KMS-11 (cell line): ENCODE measurements at regions not wholly inside any gene's neighbourhood (a gene's known extent, or its start where the extent isn't known, plus 50 kb on each side); places are given as distances from the start of the nearest gene placed in this dataset.

Experiments
- H2AFZ ChIP-seq: fragments of 200-600 bp; sonication (generic); 2 replicates; pipeline ENCODE4 v1.6.1; 2016; ENCODE audit warnings: antibody characterized with exemption, mixed run types, low read depth
- H3K27ac ChIP-seq: fragments of 200-600 bp; sonication (generic); 2 replicates; pipeline ENCODE4 v1.6.1; 2016; ENCODE audit warnings: mild to moderate bottlenecking, mixed run types
- H3K27me3 ChIP-seq: fragments of 200-600 bp; sonication (generic); 2 replicates; pipeline ENCODE4 v1.6.1; 2017; ENCODE audit warnings: mild to moderate bottlenecking, low read depth, mixed run types, moderate library complexity; ENCODE audit not compliant: insufficient read depth
- H3K36me3 ChIP-seq: fragments of 200-600 bp; sonication (generic); 2 replicates; pipeline ENCODE4 v1.6.1; 2017; ENCODE audit warnings: mild to moderate bottlenecking, mixed run types; ENCODE audit not compliant: insufficient read depth
- H3K4me1 ChIP-seq: fragments of 200-600 bp; sonication (generic); 2 replicates; pipeline ENCODE4 v1.6.1; 2016; ENCODE audit warnings: mild to moderate bottlenecking, low read depth, mixed run types; ENCODE audit not compliant: poor library complexity, severe bottlenecking
- H3K4me2 ChIP-seq: fragments of 200-600 bp; sonication (generic); 2 replicates; pipeline ENCODE4 v1.7.0; 2016; ENCODE audit warnings: mild to moderate bottlenecking, mixed run types
- H3K4me3 ChIP-seq: fragments of 200-600 bp; sonication (generic); IDR thresholded peaks from 2 replicates; pipeline ENCODE4 v1.6.1; 2017; ENCODE audit warnings: low read depth, low read length, mixed read lengths; ENCODE audit not compliant: insufficient read depth
- H3K79me2 ChIP-seq: fragments of 200-600 bp; sonication (generic); 2 replicates; pipeline ENCODE4 v1.6.1; 2016; ENCODE audit warnings: low read depth, mixed run types; ENCODE audit not compliant: insufficient read depth
- H3K9ac ChIP-seq: fragments of 200-600 bp; sonication (generic); 2 replicates; pipeline ENCODE4 v1.6.1; 2016; ENCODE audit warnings: mild to moderate bottlenecking, mixed run types
- H4K20me1 ChIP-seq: fragments of 200-600 bp; sonication (generic); 2 replicates; pipeline ENCODE4 v1.6.1; 2016; ENCODE audit warnings: mild to moderate bottlenecking, mixed run types; ENCODE audit not compliant: insufficient read depth
- TF ChIP-seq, protein P1 (sequence below): fragments of 200-600 bp; sonication (generic); conservative IDR thresholded peaks from 2 replicates; pipeline ENCODE4 v1.6.1; 2017; ENCODE audit warnings: low read depth, mild to moderate bottlenecking, antibody characterized with exemption, low read length, moderate library complexity, mixed read lengths

DNA sequence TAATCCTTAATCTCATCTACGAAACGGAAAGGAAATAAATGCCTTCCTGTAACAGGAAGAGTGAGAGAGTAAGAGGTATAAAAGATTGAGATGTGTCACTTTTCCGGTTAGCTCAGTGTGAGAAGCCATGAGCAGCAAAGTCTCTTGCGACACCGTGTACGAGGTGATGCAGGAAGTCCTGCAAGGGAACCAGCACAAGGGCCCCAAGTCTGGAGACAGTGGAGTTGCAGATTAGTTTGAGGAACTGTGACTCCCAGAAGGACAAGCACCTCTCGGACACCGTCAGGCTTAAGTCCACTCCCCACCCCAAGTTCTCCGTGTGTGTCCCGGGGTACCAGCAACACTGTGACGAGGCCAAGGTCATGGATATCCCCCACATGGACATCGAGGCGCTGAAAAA lies 592.3 kb upstream of the ADGRL2 start:
- Histone ChIP-seq H4K20me1 (no peaks in the 10 kb centered on the region), H3K79me2 (no peaks in the 10 kb centered on the region), H3K4me1 (no peaks in the 10 kb centered on the region), H3K4me2 (no peak overlapping the region), H3K27me3 (no peaks in the 10 kb centered on the region), H2AFZ (no peak overlapping the region), H3K36me3 (no peaks in the 10 kb centered on the region), H3K27ac (no peak overlapping the region), H3K4me3 (no peak overlapping the region), H3K9ac (no peak overlapping the region)
- TF ChIP-seq, protein P1, sequence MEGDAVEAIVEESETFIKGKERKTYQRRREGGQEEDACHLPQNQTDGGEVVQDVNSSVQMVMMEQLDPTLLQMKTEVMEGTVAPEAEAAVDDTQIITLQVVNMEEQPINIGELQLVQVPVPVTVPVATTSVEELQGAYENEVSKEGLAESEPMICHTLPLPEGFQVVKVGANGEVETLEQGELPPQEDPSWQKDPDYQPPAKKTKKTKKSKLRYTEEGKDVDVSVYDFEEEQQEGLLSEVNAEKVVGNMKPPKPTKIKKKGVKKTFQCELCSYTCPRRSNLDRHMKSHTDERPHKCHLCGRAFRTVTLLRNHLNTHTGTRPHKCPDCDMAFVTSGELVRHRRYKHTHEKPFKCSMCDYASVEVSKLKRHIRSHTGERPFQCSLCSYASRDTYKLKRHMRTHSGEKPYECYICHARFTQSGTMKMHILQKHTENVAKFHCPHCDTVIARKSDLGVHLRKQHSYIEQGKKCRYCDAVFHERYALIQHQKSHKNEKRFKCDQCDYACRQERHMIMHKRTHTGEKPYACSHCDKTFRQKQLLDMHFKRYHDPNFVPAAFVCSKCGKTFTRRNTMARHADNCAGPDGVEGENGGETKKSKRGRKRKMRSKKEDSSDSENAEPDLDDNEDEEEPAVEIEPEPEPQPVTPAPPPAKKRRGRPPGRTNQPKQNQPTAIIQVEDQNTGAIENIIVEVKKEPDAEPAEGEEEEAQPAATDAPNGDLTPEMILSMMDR = no peak

DNA sequence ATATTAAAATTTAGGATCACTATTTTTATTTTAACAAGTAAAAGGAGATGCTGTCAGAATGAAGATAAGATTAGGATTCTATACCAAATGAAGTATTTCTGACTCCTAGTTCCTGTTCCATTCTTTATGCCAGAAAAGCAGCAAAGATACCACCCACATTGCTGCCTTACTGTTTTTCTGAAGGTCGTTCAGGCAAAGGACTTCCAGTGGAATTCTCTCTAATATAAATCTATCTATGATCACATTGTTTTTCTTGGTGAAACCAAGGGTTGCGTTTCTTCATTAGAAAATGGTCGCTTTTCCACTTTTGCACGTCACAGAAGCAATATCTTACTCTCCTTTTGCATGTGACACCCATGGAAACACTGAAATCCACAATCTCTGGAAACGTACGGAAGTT lies 594.8 kb upstream of the ADGRL2 start:
- H4K20me1 ChIP-seq = no peaks in the 10 kb centered on the region
- no peak overlapping the region for H2AFZ ChIP-seq
- no peak overlapping the region for H3K4me2 ChIP-seq
- H3K27me3 ChIP-seq = no peaks in the 10 kb centered on the region
- H3K27ac ChIP-seq = no peak overlapping the region
- TF ChIP-seq, protein P1 = no peak
- no peak overlapping the region for H3K4me3 ChIP-seq
- no peaks in the 10 kb centered on the region for H3K4me1 ChIP-seq
- no peaks in the 10 kb centered on the region for H3K79me2 ChIP-seq
- no peaks in the 10 kb centered on the region for H3K36me3 ChIP-seq
- no peak overlapping the region for H3K9ac ChIP-seq

DNA sequence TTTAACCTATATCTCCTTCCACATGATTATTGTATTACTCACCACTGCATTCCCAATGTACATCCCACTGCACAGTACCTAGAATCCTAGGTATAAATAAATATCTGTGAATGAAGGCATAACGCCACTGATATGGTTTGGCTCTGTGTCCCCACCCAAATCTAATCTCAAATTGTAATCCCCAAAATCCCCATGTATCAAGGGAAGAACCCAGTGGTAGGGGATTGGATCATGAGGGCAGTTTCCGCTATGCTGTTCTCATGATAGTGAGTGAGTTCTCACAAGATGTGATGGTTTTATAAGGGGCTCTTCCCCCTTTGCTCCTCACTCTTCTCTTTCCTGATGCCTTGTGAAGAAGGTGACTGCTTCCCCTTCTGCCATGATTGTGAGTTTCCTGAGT lies 599.0 kb upstream of the ADGRL2 start:
- H4K20me1 ChIP-seq = no peaks in the 10 kb centered on the region
- H3K36me3 ChIP-seq = no peaks in the 10 kb centered on the region
- H3K79me2 ChIP-seq = no peaks in the 10 kb centered on the region
- no peak overlapping the region for H2AFZ ChIP-seq
- H3K4me3 ChIP-seq = no peak overlapping the region
- no peak overlapping the region for H3K27ac ChIP-seq
- H3K27me3 ChIP-seq = no peaks in the 10 kb centered on the region
- TF ChIP-seq, protein P1 = no peak
- H3K4me2 ChIP-seq = no peak overlapping the region
- no peaks in the 10 kb centered on the region for H3K4me1 ChIP-seq
- no peak overlapping the region for H3K9ac ChIP-seq

DNA sequence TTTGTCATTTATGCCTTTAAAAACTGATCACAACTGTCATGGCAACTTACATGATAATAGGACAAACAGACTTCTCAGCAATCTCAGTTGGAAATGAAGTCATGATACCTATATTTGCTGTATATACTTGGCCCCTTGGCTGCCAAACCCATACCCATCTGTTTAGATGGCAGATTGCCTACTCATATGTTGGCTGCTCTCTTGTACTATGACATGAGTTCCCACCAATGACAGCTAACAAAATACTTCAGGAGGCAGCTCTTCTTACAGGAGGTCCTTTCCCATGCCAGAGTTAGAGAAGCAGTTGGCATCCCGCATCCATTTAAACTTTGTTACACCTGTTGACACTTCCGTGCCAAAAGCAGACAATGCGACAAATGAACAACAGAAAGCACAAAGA lies 603.1 kb upstream of the ADGRL2 start:
- Histone ChIP-seq H3K36me3 (no peaks in the 10 kb centered on the region), H3K9ac (no peak overlapping the region), H3K4me2 (no peak overlapping the region), H3K79me2 (no peaks in the 10 kb centered on the region), H3K4me3 (no peak overlapping the region), H2AFZ (no peak overlapping the region), H3K4me1 (no peaks in the 10 kb centered on the region), H3K27ac (no peak overlapping the region), H4K20me1 (no peaks in the 10 kb centered on the region), H3K27me3 (no peaks in the 10 kb centered on the region)
- TF ChIP-seq, protein P1 = no peak
